ENCODE measurements at regions not wholly inside any gene's neighbourhood (a gene's known extent, or its start where the extent isn't known, plus 50 kb on each side); places are given as distances from the start of the nearest gene placed in this dataset.

DNA sequence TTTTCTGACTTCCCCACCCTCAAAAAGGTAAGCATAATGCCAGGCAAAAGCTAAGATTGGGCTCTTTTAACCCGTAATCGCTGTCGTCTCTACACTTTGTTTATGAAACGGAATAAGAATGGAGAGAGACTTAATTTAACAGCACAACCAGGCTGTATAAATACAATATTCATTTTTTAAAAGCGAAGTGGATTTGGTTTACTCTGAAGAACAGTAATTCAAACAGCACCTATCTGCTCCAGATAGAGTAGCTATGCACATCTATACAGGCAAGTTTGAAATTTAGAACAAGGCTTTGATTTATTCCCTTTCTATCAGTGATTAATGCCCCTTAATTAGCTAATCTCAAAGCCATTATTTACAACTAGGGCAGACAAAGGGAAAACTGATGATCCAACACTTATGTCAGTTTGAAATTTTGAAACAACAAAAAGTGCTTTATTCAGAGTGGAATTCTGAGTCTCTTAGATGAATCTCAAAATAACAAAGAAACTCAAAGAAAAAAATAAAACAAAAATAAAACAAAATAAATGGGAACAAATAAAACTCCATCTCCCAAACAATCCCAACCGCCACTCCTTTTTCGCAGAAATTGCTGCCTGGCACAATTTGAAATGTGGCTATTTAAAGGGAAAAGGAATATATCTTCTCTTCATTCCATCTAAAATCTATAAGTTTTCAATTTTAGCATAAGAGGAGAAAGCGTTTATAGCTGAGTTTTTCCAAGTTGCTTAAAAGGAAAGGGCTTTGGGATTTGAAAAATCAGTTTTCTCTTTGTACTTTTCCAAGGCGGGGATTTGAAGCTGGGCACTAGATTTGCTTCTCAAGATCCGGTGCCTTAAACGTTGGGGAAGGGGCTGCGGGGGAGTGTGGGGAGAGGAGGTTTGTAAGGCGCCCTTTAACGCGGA is 298.6 kb downstream of the PARP8 start:
- no peak overlapping the region for H3K9ac ChIP-seq (ENCODE audit: low read depth, low read length, poor library complexity, severe bottlenecking)
- no peak overlapping the region for H3K4me3 ChIP-seq (ENCODE audit: low read length, poor library complexity, severe bottlenecking)
- H3K4me1 ChIP-seq (ENCODE audit: insufficient read depth, low read length, poor library complexity, severe bottlenecking), result peaks cover 4% of the 10 kb centered on the region
- H3K27me3 ChIP-seq (ENCODE audit: insufficient read depth, low read length, poor library complexity, severe bottlenecking), result no peaks in the 10 kb centered on the region
- no peak overlapping the region for H3K4me2 ChIP-seq (ENCODE audit: low read depth, low read length, poor library complexity, severe bottlenecking)
- no peaks in the 10 kb centered on the region for H3K9me3 ChIP-seq (ENCODE audit: insufficient read depth, low read depth, low read length)
- no peak overlapping the region for H2AFZ ChIP-seq (ENCODE audit: low read length)
- H3K36me3 ChIP-seq (ENCODE audit: insufficient read depth, low read length), result no peaks in the 10 kb centered on the region
- no peak for TF ChIP-seq EZH2phosphoT487 (IDR thresholded peaks at IDR 0.05; ENCODE audit: borderline replicate concordance)
- TF ChIP-seq, protein P1, sequence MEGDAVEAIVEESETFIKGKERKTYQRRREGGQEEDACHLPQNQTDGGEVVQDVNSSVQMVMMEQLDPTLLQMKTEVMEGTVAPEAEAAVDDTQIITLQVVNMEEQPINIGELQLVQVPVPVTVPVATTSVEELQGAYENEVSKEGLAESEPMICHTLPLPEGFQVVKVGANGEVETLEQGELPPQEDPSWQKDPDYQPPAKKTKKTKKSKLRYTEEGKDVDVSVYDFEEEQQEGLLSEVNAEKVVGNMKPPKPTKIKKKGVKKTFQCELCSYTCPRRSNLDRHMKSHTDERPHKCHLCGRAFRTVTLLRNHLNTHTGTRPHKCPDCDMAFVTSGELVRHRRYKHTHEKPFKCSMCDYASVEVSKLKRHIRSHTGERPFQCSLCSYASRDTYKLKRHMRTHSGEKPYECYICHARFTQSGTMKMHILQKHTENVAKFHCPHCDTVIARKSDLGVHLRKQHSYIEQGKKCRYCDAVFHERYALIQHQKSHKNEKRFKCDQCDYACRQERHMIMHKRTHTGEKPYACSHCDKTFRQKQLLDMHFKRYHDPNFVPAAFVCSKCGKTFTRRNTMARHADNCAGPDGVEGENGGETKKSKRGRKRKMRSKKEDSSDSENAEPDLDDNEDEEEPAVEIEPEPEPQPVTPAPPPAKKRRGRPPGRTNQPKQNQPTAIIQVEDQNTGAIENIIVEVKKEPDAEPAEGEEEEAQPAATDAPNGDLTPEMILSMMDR (conservative IDR thresholded peaks at IDR 0.05; ENCODE audit: low read length), result no peak
- no peaks in the 10 kb centered on the region for H3K79me2 ChIP-seq (ENCODE audit: insufficient read depth, low read length)
- no peaks in the 10 kb centered on the region for H4K20me1 ChIP-seq (ENCODE audit: insufficient read depth, low read length, poor library complexity, severe bottlenecking)
- H3F3A ChIP-seq (ENCODE audit: low read depth), result no peaks in the 10 kb centered on the region
- H3K9me2 ChIP-seq (replicated peaks; ENCODE audit: low read depth, low read length), result no peaks in the 10 kb centered on the region

DNA sequence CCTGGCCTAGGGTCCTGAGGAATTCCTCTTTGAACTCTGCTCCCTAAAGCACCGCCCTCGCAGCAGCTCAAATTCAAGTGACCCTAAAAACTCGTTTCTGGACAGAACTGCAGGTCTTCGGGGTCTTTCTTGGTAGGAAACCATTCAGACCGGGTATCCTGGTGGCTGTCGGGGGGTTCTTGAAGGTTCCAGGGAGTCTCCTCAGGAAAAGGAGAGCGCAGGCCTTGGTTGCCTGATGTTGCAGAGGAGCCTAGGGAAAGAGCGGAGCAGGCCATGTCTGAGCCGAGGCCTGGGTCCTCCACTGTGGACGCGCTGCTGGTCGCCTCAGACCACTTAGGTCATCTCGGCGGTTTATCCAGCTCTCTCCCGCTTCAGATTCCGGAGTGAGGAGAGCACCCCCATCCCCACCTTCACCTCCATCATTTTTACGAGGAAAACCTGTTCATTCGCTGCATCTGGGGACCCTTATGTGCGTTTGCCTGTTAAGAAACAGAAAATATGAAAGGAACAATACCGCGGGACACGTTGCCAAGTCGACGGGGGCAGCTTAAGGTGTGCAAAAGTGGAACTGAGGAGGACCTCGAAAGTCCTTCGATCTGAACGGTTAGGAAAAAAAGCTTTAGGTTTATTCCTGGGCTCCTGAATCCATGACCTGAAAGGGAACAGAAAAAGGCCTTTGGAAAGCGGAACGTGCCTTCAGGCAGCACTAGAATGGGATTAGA is 299.4 kb downstream of the PARP8 start:
- Histone ChIP-seq H4K20me1 (ENCODE audit: insufficient read depth, low read length, poor library complexity, severe bottlenecking) (no peaks in the 10 kb centered on the region), H2AFZ (ENCODE audit: low read length) (no peak overlapping the region), H3K9me3 (ENCODE audit: insufficient read depth, low read depth, low read length) (no peaks in the 10 kb centered on the region), H3K36me3 (ENCODE audit: insufficient read depth, low read length) (no peaks in the 10 kb centered on the region), H3F3A (ENCODE audit: low read depth) (no peaks in the 10 kb centered on the region), H3K9me2 (replicated peaks; ENCODE audit: low read depth, low read length) (no peaks in the 10 kb centered on the region), H3K4me2 (ENCODE audit: low read depth, low read length, poor library complexity, severe bottlenecking) (no peak overlapping the region), H3K4me3 (ENCODE audit: low read length, poor library complexity, severe bottlenecking) (no peak overlapping the region), H3K9ac (ENCODE audit: low read depth, low read length, poor library complexity, severe bottlenecking) (no peak overlapping the region), H3K79me2 (ENCODE audit: insufficient read depth, low read length) (no peaks in the 10 kb centered on the region), H3K27me3 (ENCODE audit: insufficient read depth, low read length, poor library complexity, severe bottlenecking) (no peaks in the 10 kb centered on the region), H3K4me1 (ENCODE audit: insufficient read depth, low read length, poor library complexity, severe bottlenecking) (peaks cover 4% of the 10 kb centered on the region)
- TF ChIP-seq EZH2phosphoT487 (IDR thresholded peaks at IDR 0.05; ENCODE audit: borderline replicate concordance), result no peak
- TF ChIP-seq, protein P1 (conservative IDR thresholded peaks at IDR 0.05; ENCODE audit: low read length), result no peak

DNA sequence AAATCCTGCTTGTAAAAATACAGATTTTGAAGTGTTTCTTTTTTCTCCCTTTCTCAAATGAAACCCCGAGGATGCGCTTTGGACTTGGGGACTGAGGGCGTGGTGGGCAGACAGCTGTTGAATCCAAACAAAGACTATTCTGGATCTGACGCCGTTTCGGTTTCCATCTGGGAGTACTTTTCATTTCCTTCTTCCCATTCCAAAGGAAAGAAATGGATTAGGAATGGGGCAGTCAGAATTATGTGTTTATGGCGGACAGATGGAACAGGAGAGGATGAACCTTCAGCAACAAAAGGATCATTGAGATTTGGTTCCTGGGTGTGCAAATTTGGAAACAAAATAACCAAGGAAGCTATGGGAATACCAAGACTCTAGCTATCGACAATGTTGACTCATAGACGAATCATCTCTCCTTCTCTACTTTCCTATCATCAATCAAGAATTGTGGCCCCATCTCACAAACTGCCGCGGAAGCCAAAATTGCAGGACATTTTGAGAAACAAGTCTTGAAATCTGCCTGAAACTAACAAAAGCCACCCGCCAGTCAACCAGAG is 300.6 kb downstream of the PARP8 start:
- Histone ChIP-seq H3K4me3 (ENCODE audit: low read length, poor library complexity, severe bottlenecking) (no peak overlapping the region), H3K36me3 (ENCODE audit: insufficient read depth, low read length) (no peaks in the 10 kb centered on the region), H4K20me1 (ENCODE audit: insufficient read depth, low read length, poor library complexity, severe bottlenecking) (no peaks in the 10 kb centered on the region), H2AFZ (ENCODE audit: low read length) (no peak overlapping the region), H3K9me2 (replicated peaks; ENCODE audit: low read depth, low read length) (no peaks in the 10 kb centered on the region), H3K4me1 (ENCODE audit: insufficient read depth, low read length, poor library complexity, severe bottlenecking) (peaks cover 4% of the 10 kb centered on the region), H3K9ac (ENCODE audit: low read depth, low read length, poor library complexity, severe bottlenecking) (no peak overlapping the region), H3K79me2 (ENCODE audit: insufficient read depth, low read length) (no peaks in the 10 kb centered on the region), H3K4me2 (ENCODE audit: low read depth, low read length, poor library complexity, severe bottlenecking) (no peak overlapping the region), H3F3A (ENCODE audit: low read depth) (no peaks in the 10 kb centered on the region), H3K9me3 (ENCODE audit: insufficient read depth, low read depth, low read length) (no peaks in the 10 kb centered on the region), H3K27me3 (ENCODE audit: insufficient read depth, low read length, poor library complexity, severe bottlenecking) (no peaks in the 10 kb centered on the region)
- no peak for TF ChIP-seq EZH2phosphoT487 (IDR thresholded peaks at IDR 0.05; ENCODE audit: borderline replicate concordance)
- TF ChIP-seq, protein P1 (conservative IDR thresholded peaks at IDR 0.05; ENCODE audit: low read length), result no peak
